Right renal pelvis (tissue), 4 donors: ENCODE measurements at regions not wholly inside any gene's neighbourhood (a gene's known extent, or its start where the extent isn't known, plus 50 kb on each side); places are given as distances from the start of the nearest gene placed in this dataset.
"Not testable (repeated sequence)": the region's sequence is repeated elsewhere in the genome, so short reads cannot be mapped to it uniquely, and the experiment has no call there.

Experiments
- DNase-seq, 4 donors: peaks; one replicate each; pipeline ENCODE4 v3.0.0-alpha.2; 2013; ENCODE audit warnings: low read depth in 4 of 4, low spot score in 3 of 4, missing footprints in 1 of 4

DNA sequence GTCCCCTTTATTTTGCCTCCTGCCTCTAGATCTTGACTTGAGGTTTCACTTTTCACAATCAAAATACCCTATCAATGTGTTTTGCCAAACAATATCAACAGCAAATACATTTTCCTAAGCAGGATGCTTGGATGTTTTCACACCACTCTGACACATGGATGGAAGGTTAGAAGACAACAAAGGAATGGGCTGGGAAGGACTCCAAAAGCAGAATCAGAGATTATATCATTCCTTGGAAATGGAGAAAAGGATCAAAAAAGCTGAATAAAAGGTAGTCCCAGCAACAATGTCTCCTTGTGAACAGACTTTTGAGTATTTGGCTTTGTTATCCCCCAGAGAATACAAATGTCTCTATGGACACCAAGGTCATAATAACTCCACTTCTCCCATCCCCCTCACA lies 170.8 kb downstream of the ETAA1 start:
- DNase-seq = no peak

DNA sequence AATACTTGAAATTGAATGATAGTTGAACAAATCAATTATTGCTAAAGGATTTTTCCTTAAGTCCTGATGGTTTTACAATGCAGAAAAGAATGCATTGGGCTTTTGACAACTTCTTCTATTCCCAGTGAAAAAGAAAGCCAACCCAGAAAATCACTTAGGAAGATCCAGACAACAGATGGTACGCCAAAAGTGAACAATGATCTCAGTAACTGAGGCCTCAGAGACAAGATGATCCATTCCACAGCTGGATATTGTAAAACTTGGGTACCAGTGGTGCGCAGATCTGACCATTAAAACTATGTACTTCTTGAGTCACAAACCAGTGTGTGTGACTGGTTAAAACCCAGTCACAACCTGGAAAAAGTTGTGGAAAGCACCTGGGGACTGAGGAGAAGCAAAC lies 173.5 kb downstream of the ETAA1 start:
- DNase-seq = no peak

DNA sequence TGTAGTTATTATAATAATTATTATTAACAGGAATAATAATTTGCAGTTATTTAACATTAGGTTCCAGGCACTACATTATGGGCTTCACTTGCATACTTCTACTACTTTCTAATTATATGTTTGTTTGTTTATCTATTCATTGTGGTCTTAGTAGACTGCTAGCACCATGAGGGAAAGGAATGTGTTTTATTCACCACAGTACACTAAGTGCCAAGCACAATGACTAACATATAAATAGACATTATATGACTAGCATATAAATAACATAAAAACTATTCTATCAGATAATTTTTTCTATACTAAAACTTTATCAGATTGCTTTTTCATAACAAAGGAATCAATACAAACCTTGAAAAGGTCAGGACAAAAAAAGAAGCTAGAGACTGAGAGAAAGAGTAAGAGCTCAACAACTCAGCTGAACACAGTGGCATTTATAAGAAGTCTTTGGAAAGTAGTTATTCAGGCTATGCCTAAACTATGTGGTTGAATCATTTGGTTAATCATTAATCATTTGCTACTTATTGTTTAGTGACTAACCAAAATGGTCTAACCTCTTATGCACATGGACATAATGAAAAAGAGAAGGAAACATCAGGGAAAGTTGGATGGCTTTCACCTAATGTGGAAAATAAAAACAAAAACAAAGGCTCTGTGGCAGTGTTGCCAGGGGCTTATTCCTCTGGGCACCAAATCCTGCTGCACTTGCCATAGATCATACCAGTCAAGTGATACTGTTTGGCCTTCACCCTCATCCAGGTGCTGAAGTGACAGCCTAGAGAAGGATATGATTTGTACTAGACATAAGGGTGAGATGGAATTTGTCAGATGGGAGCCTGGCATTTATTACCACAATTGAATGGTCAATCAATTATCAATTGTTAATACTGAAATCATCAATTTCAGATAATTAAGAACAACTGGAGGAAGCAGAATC lies 174.9 kb downstream of the ETAA1 start:
- no peak for DNase-seq

DNA sequence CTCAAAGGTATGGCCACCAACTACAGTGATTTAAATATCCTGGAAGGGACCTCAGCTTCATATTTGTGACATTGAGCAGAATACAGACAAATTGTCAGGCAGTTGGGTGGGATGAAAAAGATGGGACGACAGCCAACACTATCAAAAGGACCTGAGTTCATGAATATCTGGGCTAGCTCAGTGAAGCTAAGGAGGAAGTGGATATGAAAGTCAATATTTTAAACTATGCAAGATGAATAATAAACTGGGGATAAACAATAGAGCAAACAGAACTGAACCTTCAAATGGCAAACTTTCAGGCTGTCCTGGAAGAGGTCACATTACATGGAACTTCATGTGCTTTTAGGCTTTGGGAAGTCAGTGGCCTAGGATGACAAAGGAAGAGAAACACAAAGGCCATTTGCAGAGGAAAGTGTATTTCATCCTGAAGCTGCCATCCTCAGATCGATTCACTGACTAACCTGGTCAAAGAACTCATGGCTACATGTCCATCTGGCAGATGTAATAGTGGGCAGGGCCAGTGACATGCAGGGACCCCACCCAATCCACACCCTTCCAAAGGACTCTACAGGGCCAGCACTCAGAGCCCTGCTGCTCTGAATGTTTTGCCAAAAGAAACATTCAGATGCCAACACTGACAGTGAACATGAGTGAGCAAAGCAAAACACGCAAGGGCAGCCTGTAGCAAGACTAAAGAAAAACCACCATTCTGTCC lies 175.7 kb downstream of the ETAA1 start:
- DNase-seq = no peak

DNA sequence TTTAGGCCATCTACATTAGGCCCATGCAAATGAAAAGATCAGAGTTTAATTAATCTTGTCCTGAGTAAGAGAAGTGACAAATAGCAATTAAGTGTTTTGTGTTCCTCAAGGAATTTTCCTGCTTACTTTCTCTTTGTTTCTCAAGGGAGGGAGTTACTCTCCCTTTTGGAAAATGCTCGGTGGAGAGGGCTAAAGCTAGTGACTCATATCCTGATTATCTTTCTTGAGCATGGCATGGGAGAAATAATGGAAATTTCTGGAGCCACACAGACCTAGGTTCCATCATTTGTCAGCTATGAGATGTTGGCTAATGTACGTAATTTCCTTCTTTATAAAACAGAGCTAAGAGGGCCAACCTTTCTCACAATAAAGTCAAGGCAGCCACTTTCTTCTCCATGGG lies 177.1 kb downstream of the ETAA1 start:
- no peak for DNase-seq

DNA sequence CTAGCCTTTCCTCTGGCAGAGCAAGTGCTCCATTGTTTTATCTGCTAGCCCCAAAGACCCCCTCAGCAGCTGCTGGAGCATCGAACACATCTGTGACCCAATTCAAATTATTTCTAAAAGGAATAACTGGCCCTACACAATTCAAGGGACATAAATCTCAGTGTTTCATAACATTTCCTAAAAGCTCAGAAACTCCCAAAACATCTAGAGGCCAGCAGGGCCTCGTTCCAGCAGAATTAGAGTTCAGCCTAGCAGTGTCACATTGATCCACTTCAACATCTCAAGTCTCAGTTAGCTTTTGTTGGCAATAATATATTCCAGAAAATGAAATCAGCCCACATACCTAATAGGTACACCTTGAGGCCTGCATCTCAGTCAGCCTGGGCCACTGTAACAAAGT lies 179.1 kb downstream of the ETAA1 start:
- no peak for DNase-seq

DNA sequence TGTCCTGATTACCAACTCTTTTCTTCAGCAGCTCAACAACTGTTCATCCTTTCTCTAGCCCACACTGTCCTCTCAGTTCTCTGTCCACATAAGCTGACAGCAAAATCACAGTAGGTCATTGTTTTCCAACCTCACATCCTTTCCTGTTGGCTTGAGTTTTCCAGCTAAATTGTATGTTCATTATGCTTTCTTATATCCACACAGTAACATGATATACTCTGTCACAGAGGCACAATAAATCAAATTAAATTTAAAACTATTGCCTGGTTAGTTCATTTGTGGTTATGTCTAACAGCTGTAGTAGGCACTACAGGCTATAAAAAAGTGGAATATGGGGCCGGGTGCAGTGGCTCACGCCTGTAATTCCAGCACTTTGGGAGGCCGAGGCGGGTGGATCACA lies 179.9 kb downstream of the ETAA1 start:
- peak in 1 of 4 donors; percentile 8 for DNase-seq

DNA sequence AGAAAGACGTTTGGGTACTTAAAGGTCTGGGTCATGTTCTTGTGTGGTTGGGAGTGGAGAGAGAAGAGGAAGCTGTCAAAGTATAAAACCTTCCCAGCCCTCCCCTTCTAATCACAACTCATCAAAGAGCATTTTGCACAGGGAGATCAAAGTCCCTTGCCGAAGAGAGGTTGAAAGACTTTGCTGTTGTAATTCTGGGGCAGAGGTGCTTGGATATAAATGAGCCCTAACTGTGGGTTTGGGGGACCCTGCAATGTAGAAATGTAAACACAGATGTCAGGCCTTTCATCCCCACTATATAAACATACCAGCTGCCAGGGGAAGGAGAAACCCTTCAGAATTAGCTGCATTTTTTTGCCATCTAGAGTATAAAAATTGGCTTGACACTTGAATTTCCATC lies 182.1 kb downstream of the ETAA1 start:
- no peak for DNase-seq

DNA sequence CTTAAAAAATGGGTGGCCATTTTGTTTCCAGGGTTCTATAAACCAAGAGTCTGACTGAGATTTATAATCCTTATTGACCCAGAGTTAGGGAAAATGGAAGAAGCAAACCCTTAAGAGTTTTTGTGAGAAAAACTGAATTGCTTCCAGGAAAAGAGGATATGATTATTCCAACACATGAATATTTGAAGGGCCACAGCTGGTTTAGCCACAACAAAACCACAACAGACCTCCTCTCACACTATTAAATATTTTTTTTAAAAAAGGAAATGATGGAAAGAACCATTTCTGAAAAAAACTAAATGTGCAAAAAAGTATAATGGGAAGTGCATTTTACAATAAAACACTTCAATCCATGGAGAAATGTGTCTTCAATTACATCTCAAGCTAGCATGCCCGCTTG lies 182.7 kb downstream of the ETAA1 start:
- no peak for DNase-seq

DNA sequence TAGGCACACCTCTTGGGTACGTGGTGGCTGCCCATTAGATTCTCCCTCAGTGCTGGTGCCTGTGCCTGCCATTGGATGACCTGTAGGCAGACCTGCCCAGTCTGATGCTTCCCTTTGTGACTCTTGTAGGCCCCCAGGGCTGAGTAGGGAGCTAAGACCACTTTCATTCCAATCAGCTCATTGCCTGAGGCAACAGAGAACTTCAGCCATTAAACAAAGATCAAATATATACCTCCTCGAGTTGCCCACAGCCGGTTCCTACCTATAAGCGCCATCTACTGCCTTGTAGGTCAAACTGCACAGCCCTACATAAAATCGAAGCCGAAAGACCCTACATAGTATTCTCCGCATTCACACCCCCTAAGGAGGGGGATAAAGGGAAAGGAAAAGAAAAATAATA lies 184.6 kb downstream of the ETAA1 start:
- DNase-seq = no peak

DNA sequence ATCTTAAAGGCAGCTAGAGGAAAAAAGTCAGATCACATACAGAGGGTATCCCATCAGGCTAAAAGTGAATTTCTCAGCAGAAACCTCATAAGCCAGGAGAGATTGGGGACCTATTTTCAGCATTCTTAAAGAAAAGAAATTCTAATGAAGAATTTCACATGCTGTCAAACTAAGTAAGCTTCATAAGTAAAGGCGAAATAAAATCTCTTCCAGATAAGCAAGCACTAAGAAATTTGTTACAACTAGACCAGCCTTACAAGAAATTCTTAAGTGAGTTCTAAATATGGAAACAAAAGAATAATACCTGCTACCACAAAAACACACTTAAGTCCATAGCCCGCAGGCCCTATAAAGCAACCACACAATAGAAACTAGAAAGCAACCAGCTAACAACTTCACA lies 186.1 kb downstream of the ETAA1 start:
- DNase-seq = no peak

DNA sequence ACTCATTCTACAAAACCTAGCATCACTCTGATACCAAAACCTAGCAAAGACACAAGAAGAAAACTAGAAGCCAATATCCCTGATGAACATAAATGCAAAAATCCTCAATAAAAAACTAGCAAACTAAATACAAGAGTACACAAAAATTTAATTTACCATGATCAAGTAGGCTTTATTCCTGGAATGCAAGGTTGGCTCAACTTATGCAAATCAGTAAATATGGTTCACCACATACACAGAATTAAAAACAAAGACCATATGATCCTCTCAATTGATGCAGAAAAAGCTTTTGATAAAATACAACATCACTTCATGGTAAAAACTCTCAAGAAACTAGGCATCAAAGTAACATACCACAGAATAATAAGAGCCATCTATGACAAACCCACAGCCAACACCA lies 188.3 kb downstream of the ETAA1 start:
- no peak for DNase-seq

DNA sequence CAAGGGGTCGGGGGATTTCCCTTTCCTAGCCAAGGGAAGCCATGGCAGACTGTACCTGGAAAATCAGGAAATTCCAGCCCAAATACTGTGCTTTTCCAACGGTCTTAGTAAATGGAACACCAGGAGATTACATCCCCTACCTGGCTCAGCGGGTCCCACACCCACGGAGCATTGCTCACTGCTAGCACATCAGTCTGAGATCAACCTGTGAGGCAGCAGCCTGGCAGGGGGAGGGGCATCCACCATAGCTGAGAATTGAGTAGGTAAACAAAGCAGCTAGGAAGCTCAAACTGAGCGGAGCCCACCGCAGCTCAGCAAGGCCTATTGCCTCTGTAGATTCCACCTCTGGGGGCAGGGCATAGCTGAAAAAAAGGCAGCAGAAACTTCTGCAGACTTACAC lies 192.0 kb downstream of the ETAA1 start:
- DNase-seq = not testable (repeated sequence)

DNA sequence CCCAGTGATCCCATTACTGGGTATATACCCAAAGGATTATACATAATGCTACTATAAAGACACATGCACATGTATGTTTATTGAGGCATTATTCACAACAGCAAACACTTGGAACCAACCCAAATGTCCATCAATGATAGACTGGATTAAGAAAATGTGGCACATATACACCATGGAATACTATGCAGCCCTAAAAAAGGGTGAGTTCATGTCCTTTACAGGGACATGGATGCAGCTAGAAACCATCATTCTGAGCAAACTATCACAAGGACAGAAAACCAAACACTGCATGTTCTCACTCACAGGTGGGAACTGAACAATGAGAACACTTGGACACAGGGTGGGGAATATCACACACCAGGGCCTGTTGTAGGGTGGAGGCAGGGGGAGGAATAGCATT lies 197.4 kb downstream of the ETAA1 start:
- DNase-seq = not testable (repeated sequence)

DNA sequence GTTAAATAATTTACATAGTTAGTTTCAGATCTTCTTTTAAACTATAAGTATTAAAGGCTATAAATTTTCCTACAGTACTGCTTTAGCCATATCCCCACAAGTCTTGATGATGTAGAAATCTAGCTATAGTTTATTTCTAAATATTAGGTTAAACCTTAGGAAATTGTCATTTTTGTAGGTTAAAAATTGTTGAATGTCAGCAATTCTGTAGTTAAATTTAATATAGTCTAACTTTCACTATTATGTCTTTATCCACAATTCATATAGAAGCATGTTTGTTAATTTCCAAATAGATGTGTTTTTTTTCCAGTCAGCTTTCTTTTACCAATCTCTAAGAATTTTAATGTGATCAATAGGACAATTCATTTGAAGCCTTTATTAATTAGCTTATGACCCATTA lies 199.7 kb downstream of the ETAA1 start:
- no peak for DNase-seq

DNA sequence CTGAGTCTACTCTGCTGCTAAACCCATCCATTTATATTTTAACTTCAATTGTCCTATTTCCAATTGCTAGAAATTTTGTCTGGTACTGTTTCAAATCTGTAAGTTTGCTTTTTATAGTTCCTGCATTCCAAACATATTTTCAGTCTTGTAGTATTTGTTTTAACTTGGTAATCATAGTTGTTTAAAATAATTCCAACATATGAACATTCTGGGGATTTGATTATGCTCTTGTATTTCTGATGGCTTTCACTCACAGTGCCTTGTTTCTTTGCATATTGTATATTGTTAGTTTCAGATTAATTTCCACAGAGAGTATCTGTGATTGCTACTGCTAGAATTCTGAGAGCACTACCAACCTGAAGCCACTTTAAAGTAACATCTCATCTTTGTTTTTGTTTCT lies 202.4 kb downstream of the ETAA1 start:
- no peak for DNase-seq

DNA sequence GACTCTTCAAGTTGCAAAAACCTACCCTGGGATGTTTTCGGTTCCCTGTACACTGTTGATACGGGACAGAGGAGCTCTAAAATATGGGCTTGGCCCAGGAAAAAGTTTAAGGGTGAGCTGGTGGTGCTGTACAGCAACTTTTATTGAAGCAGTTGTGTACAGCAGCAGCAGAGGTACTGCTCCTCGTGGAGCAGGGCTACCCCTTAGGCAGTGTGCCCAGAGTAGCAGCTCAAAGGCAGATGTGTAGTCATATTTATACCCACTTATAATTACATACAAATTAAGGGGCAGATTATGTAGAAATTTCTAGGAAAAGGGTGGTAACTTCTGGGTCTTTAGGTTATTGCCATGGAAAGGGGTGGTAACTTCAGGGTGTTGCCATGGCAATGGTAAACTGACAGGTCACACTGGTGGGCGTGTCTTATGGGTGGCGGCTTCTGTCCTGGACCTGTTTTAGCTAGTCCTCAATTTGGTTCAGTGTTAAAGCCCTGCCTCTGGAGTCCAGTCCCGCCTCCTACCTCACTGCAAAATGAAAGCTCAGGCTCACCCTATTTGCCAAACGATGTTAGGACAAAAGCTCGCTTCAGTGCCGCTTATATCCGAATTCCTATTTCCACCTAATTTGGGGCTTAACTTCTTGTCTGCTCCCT lies 203.2 kb downstream of the ETAA1 start:
- no peak for DNase-seq

DNA sequence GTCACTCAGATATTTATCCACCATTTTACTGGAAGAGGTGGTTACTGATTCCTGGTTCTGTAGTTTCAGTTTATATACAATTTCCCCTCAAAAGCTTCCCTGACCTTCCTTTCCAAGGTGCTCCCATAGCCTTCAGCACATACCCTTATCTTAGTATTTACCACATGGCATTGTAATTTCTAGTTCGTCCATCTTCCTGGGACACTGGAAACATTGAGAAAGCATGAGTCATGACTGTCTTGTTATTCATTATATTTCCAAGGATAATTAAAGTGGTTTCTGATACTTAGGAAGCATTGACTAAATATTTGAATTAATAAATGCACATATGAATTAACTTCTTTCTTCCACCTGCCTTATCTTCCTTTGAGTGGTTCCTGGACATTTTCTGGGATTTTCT lies 203.8 kb downstream of the ETAA1 start:
- DNase-seq = no peak

DNA sequence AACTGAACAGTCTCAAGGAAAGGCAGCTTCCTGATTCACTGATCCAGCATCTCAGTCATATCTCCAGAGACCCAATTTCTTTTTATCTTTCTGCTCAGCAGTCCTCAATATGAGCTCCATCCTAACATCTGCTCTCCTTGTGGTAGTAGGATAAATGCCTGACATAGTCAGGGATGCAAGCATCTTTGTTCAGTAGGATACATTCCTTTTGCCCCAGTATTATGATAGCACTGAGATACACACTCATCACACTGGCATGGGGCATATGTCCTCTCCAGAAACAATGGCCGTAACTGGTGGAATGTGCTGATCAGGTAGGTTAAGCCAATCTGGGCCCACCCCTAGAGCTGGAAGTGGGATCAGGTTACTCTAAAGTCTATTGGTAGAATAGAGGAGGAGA lies 207.2 kb downstream of the ETAA1 start:
- DNase-seq = no peak

DNA sequence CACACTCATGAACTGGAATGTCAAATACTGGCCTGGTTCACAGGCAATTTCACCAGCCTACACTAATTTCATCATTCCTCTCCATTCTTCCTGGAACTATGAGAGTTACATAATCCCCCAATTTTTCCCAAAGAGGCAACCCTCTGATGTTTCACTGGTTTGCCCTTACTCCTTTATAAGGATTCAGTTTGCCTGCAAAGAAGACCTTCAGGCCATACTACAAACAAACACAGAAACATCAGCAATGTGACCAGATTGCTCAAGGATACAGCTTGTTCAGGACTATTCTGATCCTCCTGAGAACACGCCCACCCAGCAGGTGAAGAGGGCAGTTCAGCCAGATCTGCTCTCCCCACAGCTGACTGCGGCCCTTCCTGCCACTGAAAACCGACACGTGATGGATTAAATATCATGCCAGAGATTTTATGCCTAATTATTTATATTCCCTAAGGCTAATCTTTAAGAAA lies 215.5 kb downstream of the ETAA1 start:
- DNase-seq = no peak

DNA sequence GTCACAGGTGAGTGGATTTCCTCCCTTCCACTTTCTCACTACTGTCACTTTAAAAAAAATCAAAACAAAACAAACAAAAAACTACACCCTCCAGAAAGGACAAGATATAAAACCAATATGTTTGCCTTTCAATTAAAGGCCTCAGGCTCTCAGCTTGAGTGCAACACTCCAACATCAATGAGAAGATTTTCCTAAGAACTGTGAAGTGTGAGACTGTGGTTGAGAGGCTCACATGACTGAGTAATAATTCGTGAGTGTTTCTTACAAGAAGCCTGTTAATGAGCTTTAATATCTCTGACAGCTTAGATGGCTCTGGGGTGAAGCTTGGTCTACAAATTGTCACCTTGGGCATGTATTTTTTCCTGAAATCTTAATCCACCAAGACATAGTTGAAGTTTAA lies 216.1 kb downstream of the ETAA1 start:
- DNase-seq = no peak

DNA sequence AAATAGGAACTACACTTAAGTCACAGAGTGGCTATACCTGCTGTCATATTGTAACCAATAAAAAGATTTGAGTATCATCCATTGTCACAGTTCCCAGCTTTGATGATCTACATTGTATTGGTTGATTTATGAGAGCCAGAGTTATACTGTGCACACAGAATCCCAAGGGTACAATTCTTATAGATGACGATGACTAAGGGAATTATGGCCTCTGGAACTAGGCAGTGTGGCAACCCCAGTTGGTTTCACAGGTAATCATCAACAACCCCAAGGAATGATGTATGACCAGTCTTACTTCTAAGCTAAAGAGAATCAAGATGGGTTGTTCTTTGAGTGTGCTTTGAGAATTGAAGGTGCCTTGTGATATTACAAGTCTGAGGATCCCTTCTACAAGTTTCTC lies 217.3 kb downstream of the ETAA1 start:
- no peak for DNase-seq
